ENCODE measurements at regions not wholly inside any gene's neighbourhood (a gene's known extent, or its start where the extent isn't known, plus 50 kb on each side); places are given as distances from the start of the nearest gene placed in this dataset.
A peak's percentile ranks its signal among the peaks of the same experiment; 100 is the strongest.

- DNase-seq: no peak
Observed at GRCh38 chr2:223701761-223702160, 99.6 kb upstream of the SCG2 start.

GRCh38 chr2:223700221-223700620 is 98.1 kb upstream of the SCG2 start:
- no peak for DNase-seq

- DNase-seq: no peak
Observed at GRCh38 chr2:223697892-223698645, 95.9 kb upstream of the SCG2 start.

- no peak for DNase-seq
Observed at GRCh38 chr2:223697316-223697891, 95.2 kb upstream of the SCG2 start.

GRCh38 chr2:223696719-223697118 is 94.6 kb upstream of the SCG2 start:
- DNase-seq: no peak

GRCh38 chr2:223692191-223692947 is 90.2 kb upstream of the SCG2 start:
- peak; percentile 9 for DNase-seq

GRCh38 chr2:223688094-223688835 is 86.1 kb upstream of the SCG2 start:
- peak; percentile 66 for DNase-seq

- no peak for DNase-seq
Observed at GRCh38 chr2:223681125-223681524, 79.0 kb upstream of the SCG2 start.

GRCh38 chr2:223674998-223675609 is 72.9 kb upstream of the SCG2 start:
- DNase-seq: no peak

GRCh38 chr2:223669453-223670225 is 67.5 kb upstream of the SCG2 start:
- DNase-seq: no peak

- no peak for DNase-seq
Observed at GRCh38 chr2:223668302-223668998, 66.3 kb upstream of the SCG2 start.

GRCh38 chr2:223654384-223654915 is 52.3 kb upstream of the SCG2 start:
- no peak for DNase-seq

- DNase-seq: no peak
Observed at GRCh38 chr2:223652902-223653301, 50.7 kb upstream of the SCG2 start.

GRCh38 chr2:223652122-223652521 is 50.0 kb upstream of the SCG2 start:
- no peak for DNase-seq
